H1 (cell line): ENCODE measurements at regions not wholly inside any gene's neighbourhood (a gene's known extent, or its start where the extent isn't known, plus 50 kb on each side); places are given as distances from the start of the nearest gene placed in this dataset.

ENCODE experiments used
- BCL11A ChIP-seq, 2 experiments: IDR thresholded peaks; one replicate each; pipeline ENCODE4 v1.6.1; 2011; ENCODE audit warnings: low read depth in 2 of 2, low read length in 2 of 2, mild to moderate bottlenecking in 2 of 2
- CHD7 ChIP-seq: fragments of 300-600 bp; sonication (generic); IDR thresholded peaks from 2 replicates; pipeline ENCODE4 v1.7.1; 2012; ENCODE audit warnings: low read length, moderate library complexity, mild to moderate bottlenecking, inconsistent platforms; ENCODE audit not compliant: insufficient replicate concordance
- CTCF ChIP-seq, 3 experiments: IDR thresholded peaks; 1 replicate in 2 of 3; 2 replicates in 1 of 3; pipeline versions ENCODE4 v1.5.1 to v1.6.1; 2011; ENCODE audit warnings: low read length in 3 of 3, mild to moderate bottlenecking in 3 of 3, inconsistent platforms in 2 of 3, low read depth in 1 of 3, moderate library complexity in 1 of 3; ENCODE audit not compliant: insufficient read depth in 1 of 3; ENCODE audit errors: control extremely low read depth in 1 of 3
- GTF2F1 ChIP-seq: IDR thresholded peaks from 2 replicates; pipeline ENCODE4 v1.6.1; 2012; ENCODE audit warnings: low read depth, low read length, improper control_type of control experiment, borderline replicate concordance
- KDM4A ChIP-seq: IDR thresholded peaks from one replicate; pipeline ENCODE4 v1.7.1; 2012; ENCODE audit warnings: low read depth, mild to moderate bottlenecking, moderate library complexity, low read length, inconsistent platforms; ENCODE audit not compliant: severe bottlenecking
- MAFK ChIP-seq: IDR thresholded peaks from 2 replicates; pipeline ENCODE4 v1.6.1; 2012; ENCODE audit warnings: low read depth, mild to moderate bottlenecking, improper control_type of control experiment, low read length
- MAX ChIP-seq: IDR thresholded peaks from 2 replicates; pipeline ENCODE4 v1.6.1; 2012; ENCODE audit warnings: inconsistent platforms
- TEAD4 ChIP-seq: IDR thresholded peaks from 2 replicates; pipeline ENCODE4 v1.6.1; 2012; ENCODE audit warnings: low read depth, low read length, inconsistent platforms, mixed read lengths

GRCh38 chr16:63188086-63188771, 1152.0 kb upstream of the CDH8 start (continued):
- TF ChIP-seq CHD7 (no peak), TEAD4 (no peak), MAX (no peak), CTCF (IDR thresholded peaks at IDR 0.05; ENCODE audit: control extremely low read depth in 1 of 3, insufficient read depth in 1 of 3, low read depth in 1 of 3, low read length in 3 of 3) (no peak), KDM4A (no peak), MAFK (no peak), GTF2F1 (no peak), BCL11A (IDR thresholded peaks at IDR 0.05; ENCODE audit: low read depth in 2 of 2, low read length in 2 of 2) (no peak)
